Caco-2 (cell line): ENCODE measurements at regions not wholly inside any gene's neighbourhood (a gene's known extent, or its start where the extent isn't known, plus 50 kb on each side); places are given as distances from the start of the nearest gene placed in this dataset.

Experiments used
- BruUV-seq: library from RNA; stranded (reverse); fragments of 400-500 nt; replicated peaks from 2 replicates; lab custom pipeline; 2021; lab: Mats Ljungman, UMichigan
- CTCF ChIA-PET: fragments of 300-600 bp; sonication (Branson Sonifier 250); formaldehyde crosslinking; loops from one replicate; lab custom pipeline; 2022; ENCODE audit warnings: antibody characterized with exemption; lab: Charles Lee
- POLR2A ChIA-PET: fragments of 300-600 bp; sonication (Branson Sonifier 250); formaldehyde crosslinking; loops from one replicate; lab custom pipeline; 2022; ENCODE audit warnings: antibody characterized with exemption; lab: Charles Lee
- DNase-seq, 2 experiments: peaks; one replicate each; pipeline versions ENCODE4 v3.0.0 to v3.0.0-alpha.2; 2020 to 2022
- H3K27me3 ChIP-seq: replicated peaks from 2 replicates; pipeline ENCODE4 v1.6.0; 2011; ENCODE audit warnings: low read length; ENCODE audit not compliant: control insufficient read depth, insufficient read depth
- H3K36me3 ChIP-seq: 2 replicates; pipeline ENCODE4 v1.5.1; 2011; ENCODE audit warnings: low read length; ENCODE audit not compliant: control insufficient read depth, insufficient read depth
- H3K4me1 ChIP-seq: fragments of 250-450 bp; sonication (Bioruptor Pico); 2 replicates; pipeline ENCODE4 v1.5.1; 2020; ENCODE audit warnings: mild to moderate bottlenecking
- H3K4me3 ChIP-seq: 2 replicates; pipeline ENCODE4 v1.5.1; 2011; ENCODE audit warnings: low read depth, mild to moderate bottlenecking, control low read depth, low read length
- H3K9me3 ChIP-seq: fragments of 250-450 bp; sonication (Bioruptor Pico); 2 replicates; pipeline ENCODE4 v1.5.1; 2020; ENCODE audit warnings: mild to moderate bottlenecking, moderate library complexity
- H3K27ac Mint-ChIP-seq: one replicate; pipeline ENCODE4 v1.8.0; 2022; ENCODE audit warnings: mixed read lengths; ENCODE audit not compliant: unreplicated experiment
- H3K27me3 Mint-ChIP-seq: one replicate; pipeline ENCODE4 v1.8.0; 2022; ENCODE audit warnings: mixed read lengths; ENCODE audit not compliant: insufficient read depth, unreplicated experiment
- H3K36me3 Mint-ChIP-seq: one replicate; pipeline ENCODE4 v1.8.0; 2022; ENCODE audit warnings: mild to moderate bottlenecking, mixed read lengths; ENCODE audit not compliant: insufficient read depth, unreplicated experiment
- H3K4me1 Mint-ChIP-seq: one replicate; pipeline ENCODE4 v1.8.0; 2022; ENCODE audit warnings: low read depth, mixed read lengths; ENCODE audit not compliant: unreplicated experiment
- H3K4me3 Mint-ChIP-seq: one replicate; pipeline ENCODE4 v1.8.0; 2022; ENCODE audit warnings: mild to moderate bottlenecking, moderate library complexity, mixed read lengths; ENCODE audit not compliant: unreplicated experiment
- H3K9me3 Mint-ChIP-seq: one replicate; pipeline ENCODE4 v1.8.0; 2022; ENCODE audit warnings: mixed read lengths; ENCODE audit not compliant: unreplicated experiment
- intact Hi-C: fragments of 100-400 bp; cut with micrococcal nuclease; formaldehyde crosslinking; loops from one replicate; pipeline ENCODE4 v1.10.0; 2022; ENCODE audit not compliant: unreplicated experiment
- TF ChIP-seq, protein P1 (sequence below), 2 experiments: fragments of 200-600 bp in 1 of 2; IDR thresholded peaks; 1 replicate in 1 of 2; 2 replicates in 1 of 2; pipeline versions ENCODE4 v1.5.1 to v1.8.0; 2011 to 2022; ENCODE audit warnings: antibody characterized with exemption in 1 of 2, control low read depth in 1 of 2, inconsistent platforms in 1 of 2, low read depth in 1 of 2, low read length in 1 of 2, mild to moderate bottlenecking in 1 of 2, moderate library complexity in 1 of 2; ENCODE audit not compliant: insufficient read depth in 1 of 2, severe bottlenecking in 1 of 2, unreplicated experiment in 1 of 2

DNA sequence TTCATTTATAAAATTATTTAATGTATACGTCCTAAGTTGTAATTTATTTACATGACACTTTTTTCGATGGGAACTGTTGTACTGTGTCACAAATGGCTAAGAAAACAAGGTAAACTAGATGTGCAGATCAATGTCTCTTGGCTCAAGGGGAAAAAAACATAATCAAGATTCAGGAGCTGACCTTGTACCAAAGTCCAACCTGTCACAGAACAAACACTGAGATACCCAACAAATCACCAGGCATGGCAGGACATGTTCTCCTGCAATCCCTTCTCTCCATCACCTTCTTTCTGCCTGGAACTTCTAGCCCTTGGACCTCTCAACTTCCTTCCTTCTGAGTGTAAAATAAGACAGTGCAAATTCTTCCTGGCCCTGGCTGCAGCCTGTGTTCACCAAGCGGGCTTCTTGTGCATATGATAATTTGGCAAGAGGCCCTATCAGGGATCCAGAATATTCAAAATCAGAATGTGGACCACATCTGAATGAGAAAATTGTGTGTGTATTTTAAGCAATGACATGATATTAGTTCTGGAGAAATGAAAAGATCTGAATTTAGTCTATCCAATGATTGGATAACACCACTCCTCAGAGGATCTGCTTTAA, 445.9 kb downstream of the ZNF536 start:
- TF ChIP-seq, protein P1, sequence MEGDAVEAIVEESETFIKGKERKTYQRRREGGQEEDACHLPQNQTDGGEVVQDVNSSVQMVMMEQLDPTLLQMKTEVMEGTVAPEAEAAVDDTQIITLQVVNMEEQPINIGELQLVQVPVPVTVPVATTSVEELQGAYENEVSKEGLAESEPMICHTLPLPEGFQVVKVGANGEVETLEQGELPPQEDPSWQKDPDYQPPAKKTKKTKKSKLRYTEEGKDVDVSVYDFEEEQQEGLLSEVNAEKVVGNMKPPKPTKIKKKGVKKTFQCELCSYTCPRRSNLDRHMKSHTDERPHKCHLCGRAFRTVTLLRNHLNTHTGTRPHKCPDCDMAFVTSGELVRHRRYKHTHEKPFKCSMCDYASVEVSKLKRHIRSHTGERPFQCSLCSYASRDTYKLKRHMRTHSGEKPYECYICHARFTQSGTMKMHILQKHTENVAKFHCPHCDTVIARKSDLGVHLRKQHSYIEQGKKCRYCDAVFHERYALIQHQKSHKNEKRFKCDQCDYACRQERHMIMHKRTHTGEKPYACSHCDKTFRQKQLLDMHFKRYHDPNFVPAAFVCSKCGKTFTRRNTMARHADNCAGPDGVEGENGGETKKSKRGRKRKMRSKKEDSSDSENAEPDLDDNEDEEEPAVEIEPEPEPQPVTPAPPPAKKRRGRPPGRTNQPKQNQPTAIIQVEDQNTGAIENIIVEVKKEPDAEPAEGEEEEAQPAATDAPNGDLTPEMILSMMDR (IDR thresholded peaks at IDR 0.05; ENCODE audit: insufficient read depth in 1 of 2, low read depth in 1 of 2, low read length in 1 of 2, severe bottlenecking in 1 of 2, unreplicated experiment in 1 of 2): no peak
- CTCF ChIA-PET: no interaction called here
- no peaks in the 10 kb centered on the region for H3K36me3 ChIP-seq
- H3K4me1 Mint-ChIP-seq: no peaks in the 10 kb centered on the region
- H3K27me3 Mint-ChIP-seq: peaks cover 8% of the 10 kb centered on the region
- POLR2A ChIA-PET: no interaction called here
- H3K4me3 ChIP-seq: no peak overlapping the region
- no peaks in the 10 kb centered on the region for H3K27me3 ChIP-seq
- H3K9me3 Mint-ChIP-seq: peaks cover 22% of the 10 kb centered on the region
- H3K4me1 ChIP-seq: no peaks in the 10 kb centered on the region
- intact Hi-C loops: no loop called here
- BruUV-seq: no TSS peak
- H3K36me3 Mint-ChIP-seq: no peaks in the 10 kb centered on the region
- peaks cover 4% of the 10 kb centered on the region; the same call in 1 of the 2 replicates for H3K9me3 ChIP-seq
- H3K4me3 Mint-ChIP-seq: no peak overlapping the region
- no peak for DNase-seq
- H3K27ac Mint-ChIP-seq: no peak overlapping the region

DNA sequence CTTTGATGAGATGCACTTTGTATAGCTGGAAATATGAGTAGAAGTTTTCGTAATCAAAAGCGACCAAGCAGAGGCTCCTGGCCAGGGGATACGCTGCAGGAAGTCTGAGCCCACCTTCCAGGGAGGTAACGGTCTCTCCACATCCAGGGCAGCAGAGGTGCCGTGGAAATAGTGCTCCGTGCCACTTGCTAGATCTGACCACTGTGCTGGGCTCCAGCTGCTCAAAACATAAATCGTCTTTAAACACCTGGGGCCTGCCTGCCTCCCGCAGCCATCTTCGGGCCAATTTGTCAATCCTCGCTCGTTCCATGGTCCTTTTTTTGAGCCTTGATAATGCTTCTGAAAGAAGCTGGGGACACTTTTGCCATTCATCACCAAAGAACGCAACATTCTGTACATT, 445.0 kb downstream of the ZNF536 start:
- Mint-ChIP-seq H3K36me3 (no peaks in the 10 kb centered on the region), H3K4me3 (no peak overlapping the region), H3K27me3 (peaks cover 8% of the 10 kb centered on the region), H3K4me1 (no peaks in the 10 kb centered on the region), H3K27ac (no peak overlapping the region), H3K9me3 (peaks cover 22% of the 10 kb centered on the region)
- CTCF ChIA-PET: no interaction called here
- H3K4me3 ChIP-seq: no peak overlapping the region
- no peaks in the 10 kb centered on the region for H3K27me3 ChIP-seq
- BruUV-seq: no TSS peak
- POLR2A ChIA-PET: no interaction called here
- DNase-seq: no peak
- intact Hi-C loops: no loop called here
- no peaks in the 10 kb centered on the region for H3K4me1 ChIP-seq
- TF ChIP-seq, protein P1 (IDR thresholded peaks at IDR 0.05; ENCODE audit: insufficient read depth in 1 of 2, low read depth in 1 of 2, low read length in 1 of 2, severe bottlenecking in 1 of 2, unreplicated experiment in 1 of 2): no peak
- H3K36me3 ChIP-seq: no peaks in the 10 kb centered on the region
- H3K9me3 ChIP-seq: peaks cover 4% of the 10 kb centered on the region; the same call in 1 of the 2 replicates

DNA sequence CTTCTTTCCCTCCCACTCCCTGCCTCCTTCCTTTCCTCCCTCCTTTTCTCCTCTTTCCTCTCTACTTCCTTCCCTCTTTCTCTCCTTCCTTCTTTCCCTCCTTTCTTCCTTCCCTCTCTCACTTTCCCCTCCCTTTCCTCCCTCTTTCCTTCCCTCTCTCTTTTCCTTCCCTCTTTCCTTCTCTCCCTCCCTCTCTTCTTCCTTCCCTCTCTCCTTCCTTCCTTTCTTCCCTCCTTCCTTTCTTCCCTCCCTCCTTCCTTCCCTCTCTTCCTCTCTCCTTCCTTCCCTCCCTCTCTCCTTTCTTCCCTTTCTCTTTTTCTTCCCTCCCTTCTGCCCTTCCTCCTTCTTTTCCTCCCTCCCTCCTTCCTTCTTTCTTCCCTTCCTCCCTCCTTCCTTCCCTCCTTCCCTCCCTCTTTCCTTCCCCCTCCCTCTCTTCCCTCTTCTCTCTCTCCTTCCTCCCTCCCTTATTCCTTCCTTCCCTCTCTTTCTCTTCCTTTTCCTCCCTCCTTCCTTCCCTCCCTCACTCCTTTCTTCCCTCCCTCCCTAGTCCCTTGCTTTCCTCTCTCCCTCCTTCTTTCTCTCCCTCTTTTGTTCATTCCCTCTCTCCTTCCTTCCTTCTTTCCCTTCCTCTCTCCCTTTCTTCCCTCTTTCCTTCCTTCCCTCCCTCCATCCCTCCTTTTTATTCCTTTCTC, 443.9 kb downstream of the ZNF536 start:
- no peaks in the 10 kb centered on the region for H3K36me3 ChIP-seq
- H3K27ac Mint-ChIP-seq: no peak overlapping the region
- H3K27me3 ChIP-seq: no peaks in the 10 kb centered on the region
- H3K9me3 ChIP-seq: peaks cover 4% of the 10 kb centered on the region; the same call in 1 of the 2 replicates
- peaks cover 8% of the 10 kb centered on the region for H3K27me3 Mint-ChIP-seq
- BruUV-seq: no TSS peak
- H3K4me3 Mint-ChIP-seq: no peak overlapping the region
- no peaks in the 10 kb centered on the region for H3K36me3 Mint-ChIP-seq
- intact Hi-C loops: no loop called here
- TF ChIP-seq, protein P1 (IDR thresholded peaks at IDR 0.05; ENCODE audit: insufficient read depth in 1 of 2, low read depth in 1 of 2, low read length in 1 of 2, severe bottlenecking in 1 of 2, unreplicated experiment in 1 of 2): no peak
- ChIA-PET CTCF (no interaction called here), POLR2A (no interaction called here)
- H3K9me3 Mint-ChIP-seq: peaks cover 22% of the 10 kb centered on the region
- H3K4me3 ChIP-seq: no peak overlapping the region
- no peaks in the 10 kb centered on the region for H3K4me1 Mint-ChIP-seq
- DNase-seq: no peak
- H3K4me1 ChIP-seq: no peaks in the 10 kb centered on the region
